Left ventricle myocardium inferior (tissue), 1 donor: ENCODE measurements at regions not wholly inside any gene's neighbourhood (a gene's known extent, or its start where the extent isn't known, plus 50 kb on each side); places are given as distances from the start of the nearest gene placed in this dataset.
A peak's percentile ranks its signal among the peaks of the same experiment; 100 is the strongest.

ENCODE experiments used
- DNase-seq: peaks from one replicate; pipeline ENCODE4 v3.0.0-alpha.2; 2020
- H3K27ac ChIP-seq: fragments of 200-600 bp; replicated peaks from 2 replicates; pipeline ENCODE4 v1.8.0; 2021
- H3K27me3 ChIP-seq: fragments of 200-600 bp; 2 replicates; pipeline ENCODE4 v1.8.0; 2021; ENCODE audit warnings: low read depth
- H3K36me3 ChIP-seq: fragments of 200-600 bp; 2 replicates; pipeline ENCODE4 v1.8.0; 2021
- H3K4me1 ChIP-seq: fragments of 200-600 bp; 2 replicates; pipeline ENCODE4 v1.8.0; 2021
- H3K4me3 ChIP-seq: fragments of 200-600 bp; 2 replicates; pipeline ENCODE4 v1.8.0; 2021; ENCODE audit warnings: mild to moderate bottlenecking, moderate library complexity
- H3K9me3 ChIP-seq: fragments of 200-600 bp; replicated peaks from 2 replicates; pipeline ENCODE4 v1.8.0; 2021
- intact Hi-C: fragments of 100-400 bp; cut with micrococcal nuclease; formaldehyde crosslinking; loops from one replicate; pipeline ENCODE4 v1.11.0; 2022
- TF ChIP-seq, protein P1 (sequence below): fragments of 200-600 bp; IDR thresholded peaks from 2 replicates; pipeline ENCODE4 v1.8.0; 2021; ENCODE audit warnings: antibody characterized with exemption, mild to moderate bottlenecking, borderline replicate concordance
- donor health status: DM: no; HTN: yes; CAD: no; lungs with severe emphysema.

DNA sequence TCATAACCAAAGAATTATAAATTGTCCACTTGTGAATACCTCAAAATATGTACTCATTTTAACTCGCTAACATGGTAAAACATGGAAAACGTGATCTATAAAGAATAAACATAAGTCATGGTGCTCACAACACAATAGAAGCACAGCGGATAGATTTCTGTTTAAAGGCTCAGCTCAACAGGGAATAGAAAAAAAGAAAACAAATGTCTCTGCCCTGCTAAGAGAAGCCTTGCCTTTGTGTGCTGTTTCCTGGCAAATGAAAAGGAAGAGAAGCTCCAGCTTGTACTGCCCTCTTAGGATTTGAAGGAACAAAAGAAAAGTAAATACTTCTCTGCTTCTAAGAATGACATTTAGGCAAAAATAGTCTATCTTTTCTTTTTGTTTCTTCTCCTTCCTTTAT, 121.0 kb upstream of the KRR1 start:
- Histone ChIP-seq H3K27me3 (no peaks in the 10 kb centered on the region), H3K4me1 (no peaks in the 10 kb centered on the region), H3K4me3 (no peak overlapping the region), H3K9me3 (peaks cover 4% of the 10 kb centered on the region), H3K36me3 (no peaks in the 10 kb centered on the region), H3K27ac (peak overlapping the region; percentile 7)
- TF ChIP-seq, protein P1, sequence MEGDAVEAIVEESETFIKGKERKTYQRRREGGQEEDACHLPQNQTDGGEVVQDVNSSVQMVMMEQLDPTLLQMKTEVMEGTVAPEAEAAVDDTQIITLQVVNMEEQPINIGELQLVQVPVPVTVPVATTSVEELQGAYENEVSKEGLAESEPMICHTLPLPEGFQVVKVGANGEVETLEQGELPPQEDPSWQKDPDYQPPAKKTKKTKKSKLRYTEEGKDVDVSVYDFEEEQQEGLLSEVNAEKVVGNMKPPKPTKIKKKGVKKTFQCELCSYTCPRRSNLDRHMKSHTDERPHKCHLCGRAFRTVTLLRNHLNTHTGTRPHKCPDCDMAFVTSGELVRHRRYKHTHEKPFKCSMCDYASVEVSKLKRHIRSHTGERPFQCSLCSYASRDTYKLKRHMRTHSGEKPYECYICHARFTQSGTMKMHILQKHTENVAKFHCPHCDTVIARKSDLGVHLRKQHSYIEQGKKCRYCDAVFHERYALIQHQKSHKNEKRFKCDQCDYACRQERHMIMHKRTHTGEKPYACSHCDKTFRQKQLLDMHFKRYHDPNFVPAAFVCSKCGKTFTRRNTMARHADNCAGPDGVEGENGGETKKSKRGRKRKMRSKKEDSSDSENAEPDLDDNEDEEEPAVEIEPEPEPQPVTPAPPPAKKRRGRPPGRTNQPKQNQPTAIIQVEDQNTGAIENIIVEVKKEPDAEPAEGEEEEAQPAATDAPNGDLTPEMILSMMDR, result no peak
- DNase-seq, result no peak
- intact Hi-C loops, result no loop called here

DNA sequence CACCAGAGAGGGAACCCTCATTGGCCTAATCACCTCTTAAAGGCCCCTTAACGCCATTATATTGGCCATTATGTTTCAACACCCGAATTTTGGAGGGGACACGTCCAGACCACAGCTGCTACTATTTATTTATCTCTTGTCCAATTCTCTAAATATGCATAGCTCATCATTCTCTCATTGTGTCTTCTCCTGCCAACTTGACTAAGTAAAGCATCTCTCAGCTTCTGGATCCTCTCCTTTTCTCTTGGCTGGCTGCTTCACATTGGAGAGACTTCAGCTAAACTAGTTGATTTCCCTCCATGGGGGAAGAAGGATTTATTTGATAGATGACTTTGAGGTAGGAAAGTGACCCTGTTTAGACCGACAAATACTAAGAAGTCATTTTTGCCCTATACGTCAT, 120.4 kb upstream of the KRR1 start:
- DNase-seq, result no peak
- Histone ChIP-seq H3K36me3 (no peaks in the 10 kb centered on the region), H3K27me3 (no peaks in the 10 kb centered on the region), H3K9me3 (peaks cover 4% of the 10 kb centered on the region), H3K4me3 (no peak overlapping the region), H3K4me1 (no peaks in the 10 kb centered on the region), H3K27ac (no peak overlapping the region)
- TF ChIP-seq, protein P1, result no peak
- intact Hi-C loops, result no loop called here

DNA sequence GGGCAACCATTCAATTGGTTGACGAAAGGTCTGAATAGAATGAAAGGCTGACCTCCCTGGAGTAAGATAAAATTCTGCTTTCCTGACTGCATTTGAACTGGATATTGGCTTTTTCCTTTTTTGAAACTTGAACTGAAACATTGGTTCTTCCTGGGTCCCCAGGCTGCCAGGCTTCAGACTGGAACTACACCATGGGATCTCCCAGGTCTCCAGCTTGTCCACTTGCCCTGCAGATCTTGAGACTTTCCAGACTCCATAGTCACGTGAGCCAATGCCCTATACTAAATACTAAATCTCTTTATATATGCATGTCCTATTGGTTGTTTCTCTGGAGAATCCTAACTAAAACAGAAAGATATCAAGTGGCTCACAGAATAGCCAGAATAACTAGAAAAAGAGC, 118.7 kb upstream of the KRR1 start:
- Histone ChIP-seq H3K27me3 (no peaks in the 10 kb centered on the region), H3K36me3 (no peaks in the 10 kb centered on the region), H3K27ac (no peak overlapping the region), H3K4me1 (no peaks in the 10 kb centered on the region), H3K9me3 (peaks cover 4% of the 10 kb centered on the region), H3K4me3 (no peak overlapping the region)
- DNase-seq, result no peak
- intact Hi-C loops, result no loop called here
- TF ChIP-seq, protein P1, result no peak

DNA sequence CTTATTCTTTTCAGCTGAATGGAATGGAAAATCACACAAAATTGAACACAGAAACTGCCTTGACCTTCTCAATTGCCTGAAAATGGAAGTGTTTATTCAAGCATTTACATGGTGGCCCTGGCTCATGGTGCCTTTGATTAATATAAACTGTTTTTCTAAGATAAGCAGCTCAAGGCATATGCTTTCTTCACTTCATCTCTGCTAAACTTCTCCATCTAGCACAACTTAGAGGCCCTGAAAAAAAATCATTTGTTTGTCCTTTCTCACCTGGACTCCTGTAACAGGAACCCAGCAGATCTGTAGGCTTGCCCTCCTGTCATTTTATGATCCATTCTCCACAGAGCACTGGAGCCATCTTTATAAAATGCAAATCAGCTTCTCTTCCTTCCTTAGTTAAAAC, 117.5 kb upstream of the KRR1 start:
- peaks cover 4% of the 10 kb centered on the region for H3K9me3 ChIP-seq
- no peaks in the 10 kb centered on the region for H3K36me3 ChIP-seq
- no peak overlapping the region for H3K27ac ChIP-seq
- peaks cover under 1% of the 10 kb centered on the region for H3K4me1 ChIP-seq
- intact Hi-C loops, result no loop called here
- no peak overlapping the region for H3K4me3 ChIP-seq
- no peaks in the 10 kb centered on the region for H3K27me3 ChIP-seq
- DNase-seq, result no peak
- TF ChIP-seq, protein P1, result no peak

GRCh38 chr12:75628511-75628910, 117.1 kb upstream of the KRR1 start:
- intact Hi-C loops, result no loop called here
- H3K9me3 ChIP-seq, result peaks cover 4% of the 10 kb centered on the region
- DNase-seq, result no peak

More at GRCh38 chr12:75628511-75628910, 117.1 kb upstream of the KRR1 start:
- Histone ChIP-seq H3K4me1 (peaks cover 5% of the 10 kb centered on the region), H3K27ac (no peak overlapping the region), H3K27me3 (no peaks in the 10 kb centered on the region), H3K36me3 (no peaks in the 10 kb centered on the region), H3K4me3 (no peak overlapping the region)
- TF ChIP-seq, protein P1, result no peak
